HG03159 (cell line): ENCODE measurements at regions not wholly inside any gene's neighbourhood (a gene's known extent, or its start where the extent isn't known, plus 50 kb on each side); places are given as distances from the start of the nearest gene placed in this dataset.

Experiments
- ATAC-seq: cut with Tn5 transposase; IDR thresholded peaks from one replicate; pipeline ENCODE4 v1.9.1; 2021; ENCODE audit warnings: mild to moderate bottlenecking, moderate library complexity; ENCODE audit not compliant: unreplicated experiment

GRCh38 chr21:16169102-16169511, 439.3 kb downstream of the USP25 start:
- ATAC-seq = no peak

GRCh38 chr21:16169779-16170178, 440.0 kb downstream of the USP25 start:
- ATAC-seq = no peak

GRCh38 chr21:16176570-16176969, 446.8 kb downstream of the USP25 start:
- no peak for ATAC-seq

- ATAC-seq = no peak
Observed at GRCh38 chr21:16177532-16177931, 447.8 kb downstream of the USP25 start.

GRCh38 chr21:16179773-16180172, 450.0 kb downstream of the USP25 start:
- no peak for ATAC-seq

GRCh38 chr21:16180614-16181013, 450.8 kb downstream of the USP25 start:
- ATAC-seq = no peak

GRCh38 chr21:16181018-16181417, 451.2 kb downstream of the USP25 start:
- ATAC-seq = no peak

GRCh38 chr21:16185766-16186165, 456.0 kb downstream of the USP25 start:
- no peak for ATAC-seq

GRCh38 chr21:16186742-16187141, 457.0 kb downstream of the USP25 start:
- no peak for ATAC-seq

GRCh38 chr21:16187603-16188301, 458.0 kb downstream of the USP25 start:
- no peak for ATAC-seq

- ATAC-seq = no peak
Observed at GRCh38 chr21:16192902-16193301, 463.1 kb downstream of the USP25 start.

- ATAC-seq = peak; percentile 18
Observed at GRCh38 chr21:16193496-16194094, 463.8 kb downstream of the USP25 start.

GRCh38 chr21:16194095-16194787, 464.5 kb downstream of the USP25 start:
- peak; percentile 64 for ATAC-seq

- no peak for ATAC-seq
Observed at GRCh38 chr21:16194788-16195537, 465.2 kb downstream of the USP25 start.

GRCh38 chr21:16195538-16195910, 465.7 kb downstream of the USP25 start:
- ATAC-seq = no peak

GRCh38 chr21:16196001-16196400, 466.2 kb downstream of the USP25 start:
- ATAC-seq = no peak

GRCh38 chr21:16198546-16198945, 468.8 kb downstream of the USP25 start:
- no peak for ATAC-seq

- no peak for ATAC-seq
Observed at GRCh38 chr21:16199539-16199938, 469.8 kb downstream of the USP25 start.

GRCh38 chr21:16201718-16202117, 471.9 kb downstream of the USP25 start:
- ATAC-seq = no peak

- ATAC-seq = no peak
Observed at GRCh38 chr21:16205527-16205926, 475.7 kb downstream of the USP25 start.
